Trophoblast cell (in vitro differentiated cells and primary cell): ENCODE measurements at regions not wholly inside any gene's neighbourhood (a gene's known extent, or its start where the extent isn't known, plus 50 kb on each side); places are given as distances from the start of the nearest gene placed in this dataset.

Experiments
- DNase-seq, 2 donors: peaks; one replicate each; pipeline ENCODE4 v3.0.0-alpha.2; 2016
- H2AFZ ChIP-seq: 2 replicates; pipeline ENCODE4 v1.6.1; 2013; ENCODE audit warnings: low read length, moderate library complexity, mild to moderate bottlenecking; ENCODE audit not compliant: insufficient read depth, poor library complexity
- H2AK5ac ChIP-seq: 2 replicates; pipeline ENCODE4 v1.6.1; 2013; ENCODE audit warnings: mild to moderate bottlenecking, low read length
- H2BK120ac ChIP-seq: 2 replicates; pipeline ENCODE4 v1.6.1; 2013; ENCODE audit warnings: low read length, mild to moderate bottlenecking, moderate library complexity; ENCODE audit not compliant: insufficient read depth, poor library complexity
- H2BK12ac ChIP-seq: 2 replicates; pipeline ENCODE4 v1.6.1; 2013; ENCODE audit warnings: mild to moderate bottlenecking, low read length, moderate library complexity
- H2BK5ac ChIP-seq: 2 replicates; pipeline ENCODE4 v1.6.1; 2013; ENCODE audit warnings: low read length, low read depth, moderate library complexity, mild to moderate bottlenecking; ENCODE audit not compliant: poor library complexity
- H3K14ac ChIP-seq: 2 replicates; pipeline ENCODE4 v1.6.1; 2013; ENCODE audit warnings: mild to moderate bottlenecking, low read length
- H3K18ac ChIP-seq: 2 replicates; pipeline ENCODE4 v1.6.1; 2013; ENCODE audit warnings: mild to moderate bottlenecking, low read length
- H3K23ac ChIP-seq: 2 replicates; pipeline ENCODE4 v1.6.1; 2013; ENCODE audit warnings: low read length
- H3K27ac ChIP-seq: 2 replicates; pipeline ENCODE4 v1.5.1; 2013; ENCODE audit warnings: low read depth, mild to moderate bottlenecking, inconsistent platforms, low read length, moderate library complexity
- H3K27me3 ChIP-seq: 2 replicates; pipeline ENCODE4 v1.6.1; 2013; ENCODE audit warnings: inconsistent platforms, mild to moderate bottlenecking, low read length, moderate library complexity; ENCODE audit not compliant: insufficient read depth
- H3K36me3 ChIP-seq, 2 experiments: 1 replicate in 1 of 2; 2 replicates in 1 of 2; pipeline ENCODE4 v1.6.1; 2013; ENCODE audit warnings: low read length in 2 of 2, mild to moderate bottlenecking in 2 of 2, moderate library complexity in 1 of 2; ENCODE audit not compliant: insufficient read depth in 2 of 2, control insufficient read depth in 1 of 2
- H3K4ac ChIP-seq: 2 replicates; pipeline ENCODE4 v1.6.1; 2013; ENCODE audit warnings: low read depth, mild to moderate bottlenecking, low read length, moderate library complexity
- H3K4me1 ChIP-seq, 2 experiments: 1 replicate in 1 of 2; 2 replicates in 1 of 2; pipeline ENCODE4 v1.6.1; 2013; ENCODE audit warnings: low read length in 2 of 2, mild to moderate bottlenecking in 2 of 2, moderate library complexity in 1 of 2; ENCODE audit not compliant: insufficient read depth in 2 of 2, control insufficient read depth in 1 of 2
- H3K4me2 ChIP-seq: 2 replicates; pipeline ENCODE4 v1.6.1; 2013; ENCODE audit warnings: inconsistent platforms, mild to moderate bottlenecking, low read length, moderate library complexity
- H3K4me3 ChIP-seq: 2 replicates; pipeline ENCODE4 v1.5.1; 2013; ENCODE audit warnings: mild to moderate bottlenecking, low read depth, low read length, inconsistent platforms
- H3K79me1 ChIP-seq: one replicate; pipeline ENCODE4 v1.6.1; 2013; ENCODE audit warnings: low read length
- H3K79me2 ChIP-seq: 2 replicates; pipeline ENCODE4 v1.6.1; 2013; ENCODE audit warnings: low read length, mild to moderate bottlenecking; ENCODE audit not compliant: control insufficient read depth, insufficient read depth, poor library complexity
- H3K9ac ChIP-seq: 2 replicates; pipeline ENCODE4 v1.6.1; 2013; ENCODE audit warnings: mild to moderate bottlenecking, low read length
- H3K9me3 ChIP-seq: 2 replicates; pipeline ENCODE4 v1.6.1; 2013; ENCODE audit warnings: low read depth, mild to moderate bottlenecking, control low read depth, inconsistent platforms, low read length; ENCODE audit not compliant: insufficient read depth
- H4K12ac ChIP-seq: 2 replicates; pipeline ENCODE4 v1.6.1; 2013; ENCODE audit warnings: low read depth, mild to moderate bottlenecking, low read length, moderate library complexity
- H4K8ac ChIP-seq: 2 replicates; pipeline ENCODE4 v1.6.1; 2013; ENCODE audit warnings: low read depth, mild to moderate bottlenecking, low read length, moderate library complexity
- H4K91ac ChIP-seq: one replicate; pipeline ENCODE4 v1.6.1; 2013; ENCODE audit warnings: low read depth, mild to moderate bottlenecking, low read length, moderate library complexity
- WGBS: extraction: QIAGEN DNeasy Blood & Tissue Kit; methylation state at CpG from one replicate; pipeline ENCODE4 v1.1.7; 2013; ENCODE audit warnings: missing lambda C conversion rate; ENCODE audit not compliant: insufficient read length, insufficient coverage; ENCODE audit errors: extremely low coverage; 5-methylcytosine and 5-hydroxymethylcytosine counted together

- H2AK5ac ChIP-seq, result no peak overlapping the region
- no peaks in the 10 kb centered on the region for H3K27me3 ChIP-seq
- H3K18ac ChIP-seq, result no peak overlapping the region
- no peak overlapping the region for H4K12ac ChIP-seq
- H4K8ac ChIP-seq, result no peak overlapping the region
- no peak overlapping the region for H2BK12ac ChIP-seq
- H3K79me2 ChIP-seq, result no peaks in the 10 kb centered on the region
- no peak overlapping the region for H3K4me2 ChIP-seq
- H2BK5ac ChIP-seq, result no peak overlapping the region
- H2BK120ac ChIP-seq, result no peak overlapping the region
- H3K79me1 ChIP-seq, result no peaks in the 10 kb centered on the region
- H3K36me3 ChIP-seq, result no peaks in the 10 kb centered on the region
- WGBS, result no CpG with 5 or more reads among the region's 7 CpGs
- no peak overlapping the region for H3K14ac ChIP-seq
- peak overlapping the region; percentile 25 for H3K4me3 ChIP-seq
- H2AFZ ChIP-seq, result no peak overlapping the region
- no peak overlapping the region for H3K9ac ChIP-seq
- no peak for DNase-seq
- H4K91ac ChIP-seq, result no peak overlapping the region
- H3K4me1 ChIP-seq, result no peaks in the 10 kb centered on the region
- no peak overlapping the region for H3K27ac ChIP-seq
- no peak overlapping the region for H3K23ac ChIP-seq
- H3K9me3 ChIP-seq, result peaks cover 3% of the 10 kb centered on the region
- H3K4ac ChIP-seq, result no peak overlapping the region
Observed at GRCh38 chr5:1681955-1682354, 117.7 kb downstream of the MRPL36 start.

GRCh38 chr5:1673042-1673677 is 126.5 kb downstream of the MRPL36 start:
- no peak overlapping the region for H3K9ac ChIP-seq
- no peak overlapping the region for H3K4me3 ChIP-seq
- H3K4ac ChIP-seq, result no peak overlapping the region
- H2BK120ac ChIP-seq, result no peak overlapping the region
- peaks cover 1% of the 10 kb centered on the region for H3K9me3 ChIP-seq
- H3K4me1 ChIP-seq, result no peaks in the 10 kb centered on the region
- no peak overlapping the region for H4K12ac ChIP-seq
- H3K4me2 ChIP-seq, result no peak overlapping the region
- no peak overlapping the region for H2AK5ac ChIP-seq
- H3K79me1 ChIP-seq, result no peaks in the 10 kb centered on the region
- WGBS, result no CpG with 5 or more reads among the region's 25 CpGs
- no peak overlapping the region for H2AFZ ChIP-seq
- H3K36me3 ChIP-seq, result no peaks in the 10 kb centered on the region
- H3K18ac ChIP-seq, result no peak overlapping the region
- no peak overlapping the region for H3K23ac ChIP-seq
- H2BK5ac ChIP-seq, result no peak overlapping the region
- H3K14ac ChIP-seq, result no peak overlapping the region
- no peaks in the 10 kb centered on the region for H3K79me2 ChIP-seq
- no peak for DNase-seq
- no peak overlapping the region for H4K91ac ChIP-seq
- H3K27ac ChIP-seq, result no peak overlapping the region
- peaks cover 6% of the 10 kb centered on the region for H3K27me3 ChIP-seq
- no peak overlapping the region for H2BK12ac ChIP-seq
- H4K8ac ChIP-seq, result no peak overlapping the region

- Histone ChIP-seq H3K4me3 (no peak overlapping the region), H2BK120ac (no peak overlapping the region), H3K23ac (no peak overlapping the region), H3K9me3 (peaks cover 1% of the 10 kb centered on the region), H2AK5ac (no peak overlapping the region), H4K91ac (no peak overlapping the region), H2BK5ac (no peak overlapping the region), H3K4me1 (no peaks in the 10 kb centered on the region), H3K9ac (no peak overlapping the region), H3K27me3 (peaks cover 13% of the 10 kb centered on the region), H2AFZ (no peak overlapping the region), H3K79me2 (no peaks in the 10 kb centered on the region), H3K4ac (no peak overlapping the region), H4K8ac (no peak overlapping the region), H3K4me2 (no peak overlapping the region), H4K12ac (no peak overlapping the region), H2BK12ac (no peak overlapping the region), H3K14ac (no peak overlapping the region), H3K27ac (no peak overlapping the region), H3K79me1 (peaks cover 2% of the 10 kb centered on the region), H3K18ac (no peak overlapping the region), H3K36me3 (no peaks in the 10 kb centered on the region)
- WGBS, result no CpG with 5 or more reads among the region's 14 CpGs
- DNase-seq, result no peak
Observed at GRCh38 chr5:1672396-1672795, 127.2 kb downstream of the MRPL36 start.

GRCh38 chr5:1671351-1671750 is 128.3 kb downstream of the MRPL36 start:
- Histone ChIP-seq H3K23ac (no peak overlapping the region), H3K27me3 (peaks cover 15% of the 10 kb centered on the region), H2BK12ac (no peak overlapping the region), H3K79me1 (peaks cover 2% of the 10 kb centered on the region), H3K4me1 (peaks cover 0 to 3% of the 10 kb centered on the region in 2 experiments), H3K9me3 (peaks cover 1% of the 10 kb centered on the region), H4K91ac (no peak overlapping the region), H3K36me3 (no peaks in the 10 kb centered on the region), H3K18ac (no peak overlapping the region), H3K4ac (no peak overlapping the region), H3K4me3 (no peak overlapping the region), H3K27ac (no peak overlapping the region), H3K9ac (no peak overlapping the region), H2AK5ac (no peak overlapping the region), H2AFZ (no peak overlapping the region), H4K12ac (no peak overlapping the region), H3K79me2 (no peaks in the 10 kb centered on the region), H4K8ac (no peak overlapping the region), H2BK120ac (no peak overlapping the region), H3K14ac (no peak overlapping the region), H3K4me2 (no peak overlapping the region), H2BK5ac (no peak overlapping the region)
- WGBS, result no CpG with 5 or more reads among the region's 11 CpGs
- DNase-seq, result no peak
